Hepatic stellate cell (primary cell): ENCODE measurements at regions not wholly inside any gene's neighbourhood (a gene's known extent, or its start where the extent isn't known, plus 50 kb on each side); places are given as distances from the start of the nearest gene placed in this dataset.
"Not testable (repeated sequence)": the region's sequence is repeated elsewhere in the genome, so short reads cannot be mapped to it uniquely, and the experiment has no call there.

Experiments
- DNase-seq: peaks from one replicate; pipeline ENCODE4 v3.0.0; 2011; ENCODE audit warnings: low spot score

DNA sequence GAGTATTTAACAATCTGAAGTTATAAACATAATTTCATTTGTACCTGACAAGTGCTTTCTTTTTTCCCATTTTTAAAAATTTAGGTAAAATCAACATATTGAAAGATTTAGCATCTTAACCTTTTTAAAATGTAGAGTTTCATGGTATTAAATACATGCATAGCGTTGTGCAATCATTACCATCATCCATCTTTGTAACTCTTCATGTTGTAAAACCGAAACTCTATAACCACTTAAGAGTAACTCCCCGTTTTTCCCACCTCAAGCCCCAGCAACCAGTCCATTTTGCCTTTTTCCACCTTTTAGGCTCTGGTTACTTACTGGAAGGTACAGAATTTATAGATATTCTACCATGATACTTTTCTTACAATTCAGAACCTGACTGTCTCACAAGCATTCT is 892.5 kb downstream of the DNAJB9 start:
- no peak for DNase-seq

- not testable (repeated sequence) for DNase-seq
These were observed 898.1 kb downstream of the DNAJB9 start for GRCh38 chr7:109467729-109468128.

DNA sequence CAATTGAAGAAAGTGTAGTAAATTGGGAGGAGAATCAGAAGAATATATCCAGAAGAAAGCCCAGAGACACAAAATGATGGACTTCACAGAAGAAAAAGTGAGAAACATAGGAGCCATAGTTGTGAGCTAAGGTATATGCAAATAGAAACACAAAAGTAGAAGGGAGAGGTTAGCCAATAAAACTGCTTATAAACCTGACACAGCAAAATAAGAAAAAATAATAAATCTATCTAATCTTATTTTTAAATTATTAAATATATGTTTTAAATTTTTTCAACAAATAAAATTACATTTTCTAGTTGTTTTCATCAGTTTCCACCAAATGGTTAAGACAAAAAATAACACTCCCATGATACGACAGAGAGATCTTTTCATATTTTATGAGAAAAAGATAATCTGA is 903.5 kb downstream of the DNAJB9 start:
- DNase-seq = no peak

- no peak for DNase-seq
These were observed 906.7 kb downstream of the DNAJB9 start for GRCh38 chr7:109476409-109476808.

- DNase-seq = no peak
These were observed 909.7 kb downstream of the DNAJB9 start for GRCh38 chr7:109479388-109479787.

DNA sequence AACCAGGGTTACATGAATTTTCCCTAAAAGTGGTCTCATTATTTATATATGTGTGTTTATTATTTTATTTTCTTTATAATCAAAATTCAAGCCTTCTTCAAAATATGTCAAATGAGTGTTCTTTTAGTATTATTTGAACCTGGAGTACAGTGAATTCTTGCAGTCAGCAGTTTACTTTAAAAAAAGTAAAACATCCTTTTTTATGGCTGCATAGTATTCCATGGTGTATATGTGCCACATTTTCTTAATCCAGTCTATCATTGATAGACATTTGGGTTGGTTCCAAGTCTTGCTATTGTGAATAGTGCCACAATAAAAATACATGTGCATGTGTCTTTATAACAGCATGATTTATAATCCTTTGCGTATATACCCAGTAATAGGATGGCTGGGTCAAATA is 920.9 kb downstream of the DNAJB9 start:
- not testable (repeated sequence) for DNase-seq

DNA sequence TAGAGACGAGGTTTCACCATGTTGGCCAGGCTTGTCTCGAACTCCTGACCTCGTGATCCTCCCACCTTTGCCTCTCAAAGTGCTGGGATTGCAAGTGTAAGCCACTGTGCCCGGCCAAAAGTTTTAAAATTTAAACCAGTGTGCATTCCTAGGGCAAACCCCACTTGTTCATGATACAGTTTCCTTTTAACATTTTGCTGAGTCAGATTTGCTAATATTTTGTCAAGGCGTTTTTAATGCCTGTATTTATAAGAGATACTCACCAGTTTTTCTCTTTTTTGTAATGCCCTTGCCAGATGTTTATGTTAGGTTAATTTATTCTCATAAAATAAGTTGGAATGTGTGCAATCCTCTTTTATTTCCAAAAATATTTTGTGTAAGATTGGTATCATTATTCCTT is 927.4 kb downstream of the DNAJB9 start:
- DNase-seq = no peak

DNA sequence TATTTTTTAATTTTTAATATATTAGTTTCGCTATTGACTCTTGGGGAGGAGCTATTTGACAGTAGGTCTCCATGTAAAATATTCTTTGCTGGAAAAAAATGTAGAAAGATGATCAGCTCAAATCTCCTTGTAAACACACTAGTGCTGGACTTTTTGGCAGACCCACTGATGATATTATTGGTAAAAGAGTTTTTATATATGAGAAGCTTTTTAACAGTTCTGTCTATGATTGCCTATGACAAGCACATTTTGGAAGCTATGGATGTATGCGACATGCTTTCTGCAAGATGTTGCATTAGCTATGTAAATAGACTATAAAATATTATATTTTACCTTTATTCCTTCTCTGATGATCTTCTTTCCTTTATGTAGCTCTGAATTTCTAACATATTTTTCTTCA is 928.5 kb downstream of the DNAJB9 start:
- no peak for DNase-seq

- no peak for DNase-seq
These were observed 933.7 kb downstream of the DNAJB9 start for GRCh38 chr7:109503421-109503820.

DNA sequence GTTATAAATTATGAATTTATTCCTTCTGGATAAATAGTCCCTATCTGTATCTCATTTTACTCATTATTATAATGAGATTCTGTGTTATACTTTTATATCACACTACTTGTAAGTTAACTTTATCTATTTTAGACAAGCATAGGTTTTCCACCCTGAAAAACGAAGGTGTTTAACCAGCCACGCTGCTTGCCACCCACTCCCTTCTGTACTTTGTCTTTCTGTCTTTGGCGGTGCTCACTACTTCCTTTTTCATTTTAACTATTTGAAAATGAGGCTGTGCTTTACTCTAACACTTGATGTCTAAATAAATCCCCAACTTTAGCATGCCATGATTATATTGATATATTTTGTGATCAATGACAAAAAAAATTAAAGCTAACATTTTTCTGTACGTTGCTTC is 952.9 kb downstream of the DNAJB9 start:
- DNase-seq = no peak

GRCh38 chr7:109527833-109528232 is 958.2 kb downstream of the DNAJB9 start:
- no peak for DNase-seq

- DNase-seq = no peak
These were observed 960.0 kb downstream of the DNAJB9 start for GRCh38 chr7:109529712-109530111.

DNA sequence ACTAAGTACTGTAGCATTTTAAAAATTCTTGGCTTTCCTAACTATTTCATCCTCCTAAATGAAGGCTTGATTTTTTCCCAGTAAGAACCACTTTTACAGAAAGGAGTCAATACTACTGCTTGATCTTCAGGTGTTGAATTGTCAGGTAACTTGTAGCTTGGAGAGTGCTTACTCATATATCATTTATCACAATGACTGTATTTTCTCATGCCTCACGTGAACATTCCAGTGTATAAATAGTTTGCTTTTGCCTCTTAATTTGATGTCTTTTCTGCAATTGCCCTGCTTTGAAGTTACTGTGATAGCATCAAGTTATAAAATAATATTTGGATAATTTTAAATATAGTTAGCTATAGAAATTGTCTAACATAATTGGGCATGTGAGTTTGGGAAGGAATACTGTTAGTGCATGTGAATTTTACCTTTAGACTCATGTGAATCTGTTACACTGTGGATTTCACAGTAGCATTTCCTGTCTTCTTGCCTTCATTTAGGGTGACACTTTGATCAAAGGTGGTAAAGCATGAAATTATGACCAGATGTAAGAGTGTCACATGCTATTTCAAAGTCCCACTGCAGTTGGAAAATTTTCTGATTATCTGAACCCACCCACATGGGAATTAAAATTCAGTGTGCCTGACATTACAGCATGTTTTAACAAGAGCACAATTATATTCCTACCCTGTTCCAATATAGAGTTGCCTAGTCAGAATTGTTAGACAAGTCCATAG is 962.8 kb downstream of the DNAJB9 start:
- DNase-seq = no peak

DNA sequence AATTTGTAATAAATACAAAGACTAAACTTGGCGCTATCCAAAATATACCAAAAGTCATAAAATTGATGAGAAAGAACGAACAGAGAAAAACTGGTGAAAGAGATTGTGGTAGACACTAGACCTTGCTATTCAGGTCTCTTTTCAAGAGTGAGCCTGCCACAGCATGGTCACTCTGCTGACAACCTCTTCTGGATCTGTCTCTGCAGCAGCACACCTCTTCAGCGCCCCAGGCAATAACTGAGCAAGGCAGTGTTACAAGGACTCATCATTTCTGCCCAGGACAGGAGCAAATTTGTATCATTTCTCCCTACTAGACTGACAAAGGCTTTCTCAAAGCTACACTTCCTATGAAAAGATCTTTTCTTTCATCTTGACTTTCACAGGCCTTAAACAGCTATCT is 976.0 kb downstream of the DNAJB9 start:
- DNase-seq = no peak

GRCh38 chr7:109549471-109550193 is 980.0 kb downstream of the DNAJB9 start:
- DNase-seq = no peak

DNA sequence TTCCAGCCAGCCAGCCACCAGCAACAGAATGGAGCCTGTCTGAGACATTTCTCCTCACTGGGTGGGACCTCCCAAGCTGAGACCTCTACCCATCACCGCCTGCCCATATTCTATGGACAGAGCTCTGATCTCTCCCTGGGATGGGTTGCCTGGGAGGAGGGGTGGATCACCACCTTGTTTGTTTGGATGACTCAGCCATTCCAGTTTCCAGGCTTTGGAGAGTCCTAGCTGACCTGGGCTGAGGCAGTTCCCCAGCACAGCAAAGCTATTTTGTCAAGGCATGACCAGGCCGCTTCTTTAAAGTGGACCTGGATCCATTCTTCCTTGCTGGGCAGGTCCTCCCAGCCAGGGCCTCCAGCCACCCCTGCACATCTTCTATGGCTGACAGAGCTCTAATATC is 982.3 kb downstream of the DNAJB9 start:
- no peak for DNase-seq

DNA sequence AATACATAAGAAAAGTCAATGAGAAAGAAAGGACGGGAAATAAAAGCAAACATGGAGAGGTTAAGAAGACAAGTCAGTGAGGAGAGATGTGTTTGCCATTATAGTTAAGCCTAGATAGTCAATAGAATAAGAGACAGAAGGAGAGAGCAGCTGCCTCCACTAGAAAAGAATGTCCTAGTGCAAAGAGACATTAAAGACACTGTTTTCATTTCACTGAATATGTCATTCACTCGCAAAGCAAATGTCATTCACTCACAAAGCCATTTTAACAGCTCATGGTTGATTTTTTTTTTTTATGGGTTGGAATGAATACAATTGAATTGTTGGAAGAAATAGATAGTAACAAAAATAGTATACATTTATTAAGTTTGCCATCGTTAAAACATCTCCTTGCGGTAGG is 1007.6 kb downstream of the DNAJB9 start:
- no peak for DNase-seq

DNA sequence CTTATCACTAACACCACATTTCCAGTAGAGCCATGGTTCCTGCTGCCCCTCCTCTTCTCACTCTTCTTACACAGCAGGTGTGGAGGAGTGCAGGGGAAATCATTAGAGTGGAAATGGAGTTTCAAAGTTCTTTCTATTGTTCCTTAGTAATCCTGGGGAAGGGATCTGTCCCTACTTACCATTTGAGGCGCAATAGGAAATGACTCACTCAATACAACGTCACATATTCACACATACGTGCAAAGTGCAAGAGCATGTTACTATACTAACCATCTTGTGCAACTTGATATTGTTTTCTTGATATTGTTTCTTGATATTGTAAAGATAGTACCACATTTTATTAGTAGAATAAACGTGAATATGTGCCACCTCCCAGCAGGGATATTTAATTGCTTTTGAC is 1010.2 kb downstream of the DNAJB9 start:
- DNase-seq = no peak

GRCh38 chr7:109582211-109582610 is 1012.5 kb downstream of the DNAJB9 start:
- DNase-seq = no peak

GRCh38 chr7:109596948-109597347 is 1027.3 kb downstream of the DNAJB9 start:
- DNase-seq = not testable (repeated sequence)

GRCh38 chr7:109611656-109612055 is 1042.0 kb downstream of the DNAJB9 start:
- no peak for DNase-seq

GRCh38 chr7:109616551-109617069 is 1046.9 kb downstream of the DNAJB9 start:
- DNase-seq = no peak

GRCh38 chr7:109622320-109622719 is 1052.6 kb downstream of the DNAJB9 start:
- no peak for DNase-seq

DNA sequence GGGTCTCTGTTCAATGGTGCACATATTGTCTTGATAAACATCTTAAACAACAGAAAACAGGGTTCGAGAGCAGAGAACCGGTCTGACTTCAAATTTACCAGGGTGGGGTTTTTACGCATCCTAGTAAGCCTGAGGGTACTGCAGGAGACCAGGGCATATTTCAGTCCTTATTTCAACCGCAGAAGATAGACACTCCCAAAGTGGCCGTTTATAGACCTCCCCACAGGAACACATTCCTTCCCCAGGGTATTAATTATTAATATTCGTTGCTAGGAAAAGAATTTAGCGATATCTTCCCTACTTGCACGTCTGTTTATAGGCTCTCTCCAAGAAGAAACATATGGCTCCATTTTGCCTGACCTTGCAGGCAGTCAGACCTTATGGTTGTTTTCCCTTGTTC is 1063.2 kb downstream of the DNAJB9 start:
- not testable (repeated sequence) for DNase-seq
